NB4 (cell line): ENCODE measurements at regions not wholly inside any gene's neighbourhood (a gene's known extent, or its start where the extent isn't known, plus 50 kb on each side); places are given as distances from the start of the nearest gene placed in this dataset.

Source experiments
- CTCF ChIP-seq: IDR thresholded peaks from one replicate; pipeline ENCODE4 v1.5.1; 2012; ENCODE audit warnings: low read depth, low read length
- MAX ChIP-seq: IDR thresholded peaks from 2 replicates; pipeline ENCODE4 v1.6.1; 2011; ENCODE audit warnings: low read depth, low read length
- POLR2A ChIP-seq: IDR thresholded peaks from 2 replicates; pipeline ENCODE4 v1.6.1; 2011; ENCODE audit warnings: mild to moderate bottlenecking; ENCODE audit not compliant: insufficient read length; ENCODE audit errors: extremely low read depth

GRCh38 chr16:66036184-66036583, 330.3 kb upstream of the CDH5 start:
- no peak for TF ChIP-seq CTCF
- TF ChIP-seq POLR2A, result no peak
- TF ChIP-seq MAX, result no peak
